Endothelial cell of umbilical vein (primary cell): ENCODE measurements at regions not wholly inside any gene's neighbourhood (a gene's known extent, or its start where the extent isn't known, plus 50 kb on each side); places are given as distances from the start of the nearest gene placed in this dataset.

Source experiments
- BruUV-seq: library from RNA; stranded (reverse); fragments of 400-500 nt; replicated peaks from 2 replicates; lab custom pipeline; 2021; lab: Mats Ljungman, UMichigan
- CTCF ChIA-PET: fragments of 300-600, 350-600 bp; sonication (Branson Sonifier 250); formaldehyde crosslinking; loops from one replicate; lab custom pipeline; 2021; ENCODE audit warnings: antibody characterized with exemption, inconsistent platforms; lab: Charles Lee
- POLR2A ChIA-PET: fragments of 300-600, 350-600 bp; sonication (Branson Sonifier 250); formaldehyde crosslinking; loops from one replicate; lab custom pipeline; 2021; ENCODE audit warnings: antibody characterized with exemption, inconsistent platforms; lab: Charles Lee
- DNase-seq: peaks from one replicate; pipeline ENCODE4 v3.0.0-alpha.2; 2011; ENCODE audit warnings: low read depth, low spot score
- FAIRE-seq: peaks from 2 replicates; lab custom pipeline; 2011; peaks lifted over from hg19 to GRCh38; lab: Jason Lieb, UNC
- H2AFZ ChIP-seq: 2 replicates; pipeline ENCODE4 v1.6.0; 2012; ENCODE audit warnings: low read depth, low read length, control low read depth, inconsistent platforms
- H3K27ac ChIP-seq: 2 replicates; pipeline ENCODE4 v1.5.1; 2011; ENCODE audit warnings: low read depth, mild to moderate bottlenecking, control low read depth, low read length, moderate library complexity; ENCODE audit not compliant: insufficient read depth
- H3K27me3 ChIP-seq, 2 experiments: 2 replicates each; pipeline versions ENCODE4 v1.6.0 to v1.6.1; 2011; ENCODE audit warnings: low read length in 2 of 2, mixed read lengths in 1 of 2; ENCODE audit not compliant: control insufficient read depth in 2 of 2, insufficient read depth in 2 of 2
- H3K36me3 ChIP-seq, 2 experiments: 2 replicates in 1 of 2; 3 replicates in 1 of 2; pipeline ENCODE4 v1.5.1; 2011; ENCODE audit warnings: low read length in 2 of 2, mild to moderate bottlenecking in 1 of 2, moderate library complexity in 1 of 2; ENCODE audit not compliant: control insufficient read depth in 2 of 2, insufficient read depth in 2 of 2; ENCODE audit errors: extremely low read depth in 1 of 2
- H3K4me1 ChIP-seq: 3 replicates; pipeline ENCODE4 v1.5.1; 2011; ENCODE audit warnings: mild to moderate bottlenecking, low read length; ENCODE audit not compliant: control insufficient read depth, insufficient read depth; ENCODE audit errors: extremely low read depth
- H3K4me2 ChIP-seq: 2 replicates; pipeline ENCODE4 v1.6.1; 2011; ENCODE audit warnings: low read length, control low read depth, mixed read lengths; ENCODE audit not compliant: insufficient read depth
- H3K4me3 ChIP-seq, 3 experiments: fragments of 200-600 bp in 1 of 3; sonication (generic), shearing (Covaris generic) in 1 of 3; replicated peaks in 1 of 3; 2 replicates each; pipeline ENCODE4 v1.5.1; 2011 to 2016; ENCODE audit warnings: control low read depth in 3 of 3, low read length in 3 of 3, mild to moderate bottlenecking in 2 of 3, inconsistent platforms in 1 of 3, low read depth in 1 of 3, moderate library complexity in 1 of 3; ENCODE audit not compliant: insufficient read depth in 1 of 3
- H3K79me2 ChIP-seq: 2 replicates; pipeline ENCODE4 v1.6.0; 2012; ENCODE audit warnings: low read length, inconsistent platforms; ENCODE audit not compliant: control insufficient read depth, insufficient read depth
- H3K9ac ChIP-seq: replicated peaks from 2 replicates; pipeline ENCODE3; 2011; ENCODE audit warnings: low read length, control low read depth; ENCODE audit not compliant: insufficient read depth; ENCODE audit errors: extremely low read depth
- H3K9me1 ChIP-seq: replicated peaks from 3 replicates; pipeline ENCODE4 v1.6.0; 2011; ENCODE audit warnings: mild to moderate bottlenecking, low read length; ENCODE audit not compliant: control insufficient read depth, insufficient read depth; ENCODE audit errors: extremely low read depth
- H3K9me3 ChIP-seq: replicated peaks from 2 replicates; pipeline ENCODE4 v1.5.1; 2012; ENCODE audit warnings: low read length, inconsistent platforms; ENCODE audit not compliant: control insufficient read depth, insufficient read depth
- H4K20me1 ChIP-seq: replicated peaks from 2 replicates; pipeline ENCODE3; 2011; ENCODE audit warnings: mild to moderate bottlenecking, low read length; ENCODE audit not compliant: control insufficient read depth, insufficient read depth; ENCODE audit errors: extremely low read depth
- EZH2 ChIP-seq: IDR thresholded peaks from 2 replicates; pipeline ENCODE4 v1.6.1; 2012; ENCODE audit warnings: borderline replicate concordance, low read depth, mild to moderate bottlenecking, moderate library complexity, low read length, inconsistent platforms; ENCODE audit not compliant: severe bottlenecking
- MYC ChIP-seq: IDR thresholded peaks from one replicate; pipeline ENCODE4 v1.6.1; 2011; ENCODE audit warnings: mild to moderate bottlenecking, low read depth, low read length
- POLR2A ChIP-seq: IDR thresholded peaks from 2 replicates; pipeline ENCODE4 v1.6.1; 2012; ENCODE audit warnings: low read depth, mild to moderate bottlenecking, control low read depth, low read length
- POLR2AphosphoS5 ChIP-seq: IDR thresholded peaks from 2 replicates; pipeline ENCODE4 v1.6.1; 2012; ENCODE audit warnings: low read depth, mild to moderate bottlenecking, control low read depth, low read length, moderate library complexity; ENCODE audit not compliant: insufficient read depth
- dilution Hi-C: fragments of 300-500 bp; cut with MboI; formaldehyde crosslinking; loops from one replicate; pipeline ENCODE4 v1.15.0; 2019; ENCODE audit warnings: low sequenced_read_pairs; ENCODE audit not compliant: extremely low pct_ligation_motif_present
- intact Hi-C: fragments of 100-400 bp; cut with micrococcal nuclease; formaldehyde crosslinking; loops from one replicate; pipeline ENCODE4 v1.10.0; 2022
- TF ChIP-seq, protein P1 (sequence below), 2 donors: IDR thresholded peaks; 1 replicate in 1 of 2; 2 replicates in 1 of 2; pipeline ENCODE4 v1.5.1; 2011; ENCODE audit warnings: low read length in 2 of 2, mild to moderate bottlenecking in 2 of 2, moderate library complexity in 2 of 2, control low read depth in 1 of 2, inconsistent platforms in 1 of 2, low read depth in 1 of 2; ENCODE audit not compliant: insufficient read depth in 1 of 2; ENCODE audit errors: extremely low read depth in 1 of 2

DNA sequence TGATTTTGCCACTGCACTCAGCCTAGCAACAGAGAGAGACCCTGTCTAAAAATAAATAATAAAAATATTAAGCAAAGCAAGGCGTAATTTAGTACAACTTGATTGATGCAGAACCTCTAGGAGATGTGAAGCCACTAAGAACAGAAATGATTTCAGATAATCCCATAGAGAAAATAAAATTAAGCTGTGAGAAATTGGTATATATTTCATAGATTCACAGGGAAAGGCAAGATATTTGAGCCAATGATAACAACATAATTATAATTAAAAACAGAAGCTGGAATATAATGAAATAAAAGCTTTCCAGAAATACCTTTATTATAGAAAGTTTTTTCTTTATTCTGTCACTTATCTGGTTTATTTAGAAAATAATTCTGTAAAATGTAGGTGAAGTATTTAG lies 88.9 kb upstream of the GULP1 start:
- no peak overlapping the region for H3K4me3 ChIP-seq
- POLR2A ChIA-PET = no interaction called here
- no peaks in the 10 kb centered on the region for H3K36me3 ChIP-seq
- BruUV-seq = no TSS peak
- H3K27me3 ChIP-seq = no peaks in the 10 kb centered on the region
- H3K9me3 ChIP-seq = no peaks in the 10 kb centered on the region
- H3K27ac ChIP-seq = no peak overlapping the region
- no peaks in the 10 kb centered on the region for H3K4me1 ChIP-seq
- no peaks in the 10 kb centered on the region for H3K79me2 ChIP-seq
- H3K9me1 ChIP-seq = no peaks in the 10 kb centered on the region
- H4K20me1 ChIP-seq = no peaks in the 10 kb centered on the region
- dilution Hi-C loops = no loop called here
- H3K9ac ChIP-seq = no peak overlapping the region
- no peak overlapping the region for H3K4me2 ChIP-seq
- TF ChIP-seq MYC = no peak
- DNase-seq (no peak), FAIRE-seq (no peak)
- intact Hi-C loops = no loop called here
- H2AFZ ChIP-seq = no peak overlapping the region
- CTCF ChIA-PET = no interaction called here

DNA sequence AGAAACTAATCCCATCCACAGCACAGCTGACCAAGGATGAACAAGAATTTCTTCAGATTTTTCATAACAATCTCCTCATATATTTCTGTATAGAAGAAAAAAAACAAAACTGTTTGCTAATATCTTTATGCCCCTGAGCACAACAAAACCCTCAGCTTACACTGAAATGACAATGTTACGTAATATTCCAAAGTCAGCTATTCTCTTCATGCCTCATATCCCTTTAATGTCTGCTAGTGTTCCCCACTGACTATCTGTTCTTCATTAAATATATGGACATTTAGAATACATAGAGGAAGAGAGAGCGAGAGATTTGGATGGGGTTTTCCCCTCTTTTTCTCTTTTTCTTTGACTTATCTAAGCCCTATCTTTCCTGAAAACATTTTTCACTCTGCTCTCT lies 87.9 kb upstream of the GULP1 start:
- CTCF ChIA-PET = interaction anchor here (1.3 to 2.0 kb wide), 3 partner anchors 12 to 622 kb away, joined by 3 to 12 read pairs (median 3); no protein-coding TSS in a partner anchor
- no peaks in the 10 kb centered on the region for H3K79me2 ChIP-seq
- dilution Hi-C loops = no loop called here
- H4K20me1 ChIP-seq = no peaks in the 10 kb centered on the region
- H3K9me1 ChIP-seq = no peaks in the 10 kb centered on the region
- no peaks in the 10 kb centered on the region for H3K27me3 ChIP-seq
- H3K4me3 ChIP-seq = no peak overlapping the region
- H3K4me1 ChIP-seq = no peaks in the 10 kb centered on the region
- no peak overlapping the region for H2AFZ ChIP-seq
- BruUV-seq = no TSS peak
- TF ChIP-seq POLR2A (no peak), EZH2 (no peak), MYC (no peak), POLR2AphosphoS5 (no peak)
- TF ChIP-seq, protein P1, sequence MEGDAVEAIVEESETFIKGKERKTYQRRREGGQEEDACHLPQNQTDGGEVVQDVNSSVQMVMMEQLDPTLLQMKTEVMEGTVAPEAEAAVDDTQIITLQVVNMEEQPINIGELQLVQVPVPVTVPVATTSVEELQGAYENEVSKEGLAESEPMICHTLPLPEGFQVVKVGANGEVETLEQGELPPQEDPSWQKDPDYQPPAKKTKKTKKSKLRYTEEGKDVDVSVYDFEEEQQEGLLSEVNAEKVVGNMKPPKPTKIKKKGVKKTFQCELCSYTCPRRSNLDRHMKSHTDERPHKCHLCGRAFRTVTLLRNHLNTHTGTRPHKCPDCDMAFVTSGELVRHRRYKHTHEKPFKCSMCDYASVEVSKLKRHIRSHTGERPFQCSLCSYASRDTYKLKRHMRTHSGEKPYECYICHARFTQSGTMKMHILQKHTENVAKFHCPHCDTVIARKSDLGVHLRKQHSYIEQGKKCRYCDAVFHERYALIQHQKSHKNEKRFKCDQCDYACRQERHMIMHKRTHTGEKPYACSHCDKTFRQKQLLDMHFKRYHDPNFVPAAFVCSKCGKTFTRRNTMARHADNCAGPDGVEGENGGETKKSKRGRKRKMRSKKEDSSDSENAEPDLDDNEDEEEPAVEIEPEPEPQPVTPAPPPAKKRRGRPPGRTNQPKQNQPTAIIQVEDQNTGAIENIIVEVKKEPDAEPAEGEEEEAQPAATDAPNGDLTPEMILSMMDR (IDR thresholded peaks at IDR 0.05; ENCODE audit: extremely low read depth in 1 of 2, insufficient read depth in 1 of 2, low read depth in 1 of 2, low read length in 2 of 2) = no peak
- H3K27ac ChIP-seq = no peak overlapping the region
- no peaks in the 10 kb centered on the region for H3K36me3 ChIP-seq
- FAIRE-seq (no peak), DNase-seq (no peak)
- H3K4me2 ChIP-seq = no peak overlapping the region
- POLR2A ChIA-PET = interaction anchor here (0.6 kb wide), 1 partner anchor 1645 kb away, joined by 3 read pairs; no protein-coding TSS in a partner anchor
- no peak overlapping the region for H3K9ac ChIP-seq
- intact Hi-C loops = no loop called here
- no peaks in the 10 kb centered on the region for H3K9me3 ChIP-seq
